ENCODE measurements at regions not wholly inside any gene's neighbourhood (a gene's known extent, or its start where the extent isn't known, plus 50 kb on each side); places are given as distances from the start of the nearest gene placed in this dataset.

- TF ChIP-seq EZH2 (IDR thresholded peaks at IDR 0.05) = no peak
- TF ChIP-seq, protein P1, sequence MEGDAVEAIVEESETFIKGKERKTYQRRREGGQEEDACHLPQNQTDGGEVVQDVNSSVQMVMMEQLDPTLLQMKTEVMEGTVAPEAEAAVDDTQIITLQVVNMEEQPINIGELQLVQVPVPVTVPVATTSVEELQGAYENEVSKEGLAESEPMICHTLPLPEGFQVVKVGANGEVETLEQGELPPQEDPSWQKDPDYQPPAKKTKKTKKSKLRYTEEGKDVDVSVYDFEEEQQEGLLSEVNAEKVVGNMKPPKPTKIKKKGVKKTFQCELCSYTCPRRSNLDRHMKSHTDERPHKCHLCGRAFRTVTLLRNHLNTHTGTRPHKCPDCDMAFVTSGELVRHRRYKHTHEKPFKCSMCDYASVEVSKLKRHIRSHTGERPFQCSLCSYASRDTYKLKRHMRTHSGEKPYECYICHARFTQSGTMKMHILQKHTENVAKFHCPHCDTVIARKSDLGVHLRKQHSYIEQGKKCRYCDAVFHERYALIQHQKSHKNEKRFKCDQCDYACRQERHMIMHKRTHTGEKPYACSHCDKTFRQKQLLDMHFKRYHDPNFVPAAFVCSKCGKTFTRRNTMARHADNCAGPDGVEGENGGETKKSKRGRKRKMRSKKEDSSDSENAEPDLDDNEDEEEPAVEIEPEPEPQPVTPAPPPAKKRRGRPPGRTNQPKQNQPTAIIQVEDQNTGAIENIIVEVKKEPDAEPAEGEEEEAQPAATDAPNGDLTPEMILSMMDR (IDR thresholded peaks at IDR 0.05) = no peak
These were observed 119.8 kb upstream of the LYZL2 start for GRCh38 chr10:30749385-30749784.
